Fibroblast of pulmonary artery (primary cell): ENCODE measurements at regions not wholly inside any gene's neighbourhood (a gene's known extent, or its start where the extent isn't known, plus 50 kb on each side); places are given as distances from the start of the nearest gene placed in this dataset.

Experiments
- DNase-seq: peaks from one replicate; pipeline ENCODE4 v3.0.0-alpha.2; 2010; ENCODE audit warnings: low read depth
- H3K4me3 ChIP-seq: replicated peaks from 2 replicates; pipeline ENCODE4 v1.5.1; 2011; ENCODE audit warnings: low read depth, mild to moderate bottlenecking, control low read depth, low read length, moderate library complexity
- CTCF ChIP-seq: IDR thresholded peaks from 2 replicates; pipeline ENCODE4 v1.5.1; 2011; ENCODE audit warnings: mild to moderate bottlenecking, control low read depth, low read length, inconsistent platforms; ENCODE audit errors: missing control alignments

GRCh38 chr5:3302228-3302627 is 293.4 kb upstream of the IRX1 start:
- TF ChIP-seq CTCF: no peak
- no peak for DNase-seq
- no peak overlapping the region for H3K4me3 ChIP-seq

GRCh38 chr5:3301306-3301705 is 294.3 kb upstream of the IRX1 start:
- TF ChIP-seq CTCF: no peak
- DNase-seq: no peak
- H3K4me3 ChIP-seq: no peak overlapping the region

- TF ChIP-seq CTCF: no peak
- DNase-seq: no peak
- no peak overlapping the region for H3K4me3 ChIP-seq
Measured at GRCh38 chr5:3300726-3301125, 294.9 kb upstream of the IRX1 start.

GRCh38 chr5:3299441-3299840 is 296.2 kb upstream of the IRX1 start:
- H3K4me3 ChIP-seq: no peak overlapping the region
- TF ChIP-seq CTCF: no peak
- DNase-seq: no peak

- no peak overlapping the region for H3K4me3 ChIP-seq
- no peak for DNase-seq
- no peak for TF ChIP-seq CTCF
Measured at GRCh38 chr5:3297853-3298252, 297.8 kb upstream of the IRX1 start.

- no peak overlapping the region for H3K4me3 ChIP-seq
- no peak for TF ChIP-seq CTCF
- DNase-seq: no peak
Measured at GRCh38 chr5:3288325-3288724, 307.3 kb upstream of the IRX1 start.

GRCh38 chr5:3287516-3287915 is 308.1 kb upstream of the IRX1 start:
- TF ChIP-seq CTCF: no peak
- no peak for DNase-seq
- H3K4me3 ChIP-seq: no peak overlapping the region
